Breast epithelium (tissue), 3 donors: ENCODE measurements at regions not wholly inside any gene's neighbourhood (a gene's known extent, or its start where the extent isn't known, plus 50 kb on each side); places are given as distances from the start of the nearest gene placed in this dataset.

ENCODE experiments used
- POLR2AphosphoS5 ChIP-seq, 3 donors: sonication (generic); formaldehyde crosslinking; IDR thresholded peaks; one replicate each; pipeline ENCODE4 v1.6.1; 2017; ENCODE audit warnings: antibody characterized with exemption in 3 of 3
- TF ChIP-seq, protein P1 (sequence below), 3 donors: fragments of 450-650 bp; IDR thresholded peaks; one replicate each; pipeline ENCODE4 v1.5.1; 2016 to 2017; ENCODE audit warnings: antibody characterized with exemption in 3 of 3, mild to moderate bottlenecking in 3 of 3, moderate library complexity in 3 of 3

DNA sequence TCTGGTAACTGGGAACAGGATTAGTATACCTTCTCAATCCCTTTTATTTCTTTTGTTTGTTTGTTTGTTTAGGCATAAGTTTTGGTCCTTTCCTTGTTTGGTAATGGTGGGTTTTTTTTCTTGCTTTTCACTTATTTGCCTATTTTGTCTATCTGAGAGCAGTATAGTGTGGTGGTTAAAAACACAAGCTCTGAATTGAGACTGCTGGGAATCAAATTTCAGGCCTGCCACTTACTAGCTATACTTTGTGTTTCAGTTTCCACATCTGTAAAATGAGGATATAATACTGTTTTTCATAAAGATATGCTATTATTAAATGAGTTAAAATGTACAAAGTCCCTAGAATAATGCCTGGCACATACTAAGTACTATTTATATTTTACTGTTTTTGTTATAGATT is 81.6 kb upstream of the IVNS1ABP start:
- TF ChIP-seq, protein P1, sequence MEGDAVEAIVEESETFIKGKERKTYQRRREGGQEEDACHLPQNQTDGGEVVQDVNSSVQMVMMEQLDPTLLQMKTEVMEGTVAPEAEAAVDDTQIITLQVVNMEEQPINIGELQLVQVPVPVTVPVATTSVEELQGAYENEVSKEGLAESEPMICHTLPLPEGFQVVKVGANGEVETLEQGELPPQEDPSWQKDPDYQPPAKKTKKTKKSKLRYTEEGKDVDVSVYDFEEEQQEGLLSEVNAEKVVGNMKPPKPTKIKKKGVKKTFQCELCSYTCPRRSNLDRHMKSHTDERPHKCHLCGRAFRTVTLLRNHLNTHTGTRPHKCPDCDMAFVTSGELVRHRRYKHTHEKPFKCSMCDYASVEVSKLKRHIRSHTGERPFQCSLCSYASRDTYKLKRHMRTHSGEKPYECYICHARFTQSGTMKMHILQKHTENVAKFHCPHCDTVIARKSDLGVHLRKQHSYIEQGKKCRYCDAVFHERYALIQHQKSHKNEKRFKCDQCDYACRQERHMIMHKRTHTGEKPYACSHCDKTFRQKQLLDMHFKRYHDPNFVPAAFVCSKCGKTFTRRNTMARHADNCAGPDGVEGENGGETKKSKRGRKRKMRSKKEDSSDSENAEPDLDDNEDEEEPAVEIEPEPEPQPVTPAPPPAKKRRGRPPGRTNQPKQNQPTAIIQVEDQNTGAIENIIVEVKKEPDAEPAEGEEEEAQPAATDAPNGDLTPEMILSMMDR (IDR thresholded peaks at IDR 0.05): no peak
- TF ChIP-seq POLR2AphosphoS5 (IDR thresholded peaks at IDR 0.05): no peak
